ENCODE measurements at regions not wholly inside any gene's neighbourhood (a gene's known extent, or its start where the extent isn't known, plus 50 kb on each side); places are given as distances from the start of the nearest gene placed in this dataset.

- no peak overlapping the region for H2AFZ ChIP-seq (ENCODE audit: low read length)
Observed at GRCh38 chr10:3580565-3580964, 204.4 kb downstream of the KLF6 start.

GRCh38 chr10:3579845-3580244 lies 205.2 kb downstream of the KLF6 start:
- TF ChIP-seq CTCF (conservative IDR thresholded peaks at IDR 0.05; ENCODE audit: low read length), result no peak
- no peak for TF ChIP-seq EZH2phosphoT487 (IDR thresholded peaks at IDR 0.05; ENCODE audit: borderline replicate concordance)
- no peaks in the 10 kb centered on the region for H3K79me2 ChIP-seq (ENCODE audit: insufficient read depth, low read length)
- no peak overlapping the region for H3K4me2 ChIP-seq (ENCODE audit: low read depth, low read length, poor library complexity, severe bottlenecking)
- H3F3A ChIP-seq (ENCODE audit: low read depth), result no peaks in the 10 kb centered on the region
- H3K9me2 ChIP-seq (replicated peaks; ENCODE audit: low read depth, low read length), result no peaks in the 10 kb centered on the region
- no peaks in the 10 kb centered on the region for H3K9me3 ChIP-seq (ENCODE audit: insufficient read depth, low read depth, low read length)
- H3K27me3 ChIP-seq (ENCODE audit: insufficient read depth, low read length, poor library complexity, severe bottlenecking), result no peaks in the 10 kb centered on the region
- no peak overlapping the region for H3K4me3 ChIP-seq (ENCODE audit: low read length, poor library complexity, severe bottlenecking)
- no peaks in the 10 kb centered on the region for H4K20me1 ChIP-seq (ENCODE audit: insufficient read depth, low read length, poor library complexity, severe bottlenecking)
- no peak overlapping the region for H2AFZ ChIP-seq (ENCODE audit: low read length)
- no peaks in the 10 kb centered on the region for H3K4me1 ChIP-seq (ENCODE audit: insufficient read depth, low read length, poor library complexity, severe bottlenecking)
- no peaks in the 10 kb centered on the region for H3K36me3 ChIP-seq (ENCODE audit: insufficient read depth, low read length)
- no peak overlapping the region for H3K9ac ChIP-seq (ENCODE audit: low read depth, low read length, poor library complexity, severe bottlenecking)

More at GRCh38 chr10:3580565-3580964, 204.4 kb downstream of the KLF6 start:
- Histone ChIP-seq H3K9me2 (replicated peaks; ENCODE audit: low read depth, low read length) (no peaks in the 10 kb centered on the region), H3K4me1 (ENCODE audit: insufficient read depth, low read length, poor library complexity, severe bottlenecking) (no peaks in the 10 kb centered on the region), H3K4me3 (ENCODE audit: low read length, poor library complexity, severe bottlenecking) (no peak overlapping the region), H3K9ac (ENCODE audit: low read depth, low read length, poor library complexity, severe bottlenecking) (no peak overlapping the region), H3K27me3 (ENCODE audit: insufficient read depth, low read length, poor library complexity, severe bottlenecking) (no peaks in the 10 kb centered on the region), H4K20me1 (ENCODE audit: insufficient read depth, low read length, poor library complexity, severe bottlenecking) (no peaks in the 10 kb centered on the region), H3K79me2 (ENCODE audit: insufficient read depth, low read length) (no peaks in the 10 kb centered on the region), H3K4me2 (ENCODE audit: low read depth, low read length, poor library complexity, severe bottlenecking) (no peak overlapping the region), H3K36me3 (ENCODE audit: insufficient read depth, low read length) (no peaks in the 10 kb centered on the region), H3K9me3 (ENCODE audit: insufficient read depth, low read depth, low read length) (no peaks in the 10 kb centered on the region), H3F3A (ENCODE audit: low read depth) (no peaks in the 10 kb centered on the region)
- TF ChIP-seq CTCF (conservative IDR thresholded peaks at IDR 0.05; ENCODE audit: low read length) (no peak), EZH2phosphoT487 (IDR thresholded peaks at IDR 0.05; ENCODE audit: borderline replicate concordance) (no peak)

GRCh38 chr10:3578682-3579081 lies 206.3 kb downstream of the KLF6 start:
- no peak for TF ChIP-seq CTCF (conservative IDR thresholded peaks at IDR 0.05; ENCODE audit: low read length)
- TF ChIP-seq EZH2phosphoT487 (IDR thresholded peaks at IDR 0.05; ENCODE audit: borderline replicate concordance), result no peak
- Histone ChIP-seq H4K20me1 (ENCODE audit: insufficient read depth, low read length, poor library complexity, severe bottlenecking) (no peaks in the 10 kb centered on the region), H3K4me1 (ENCODE audit: insufficient read depth, low read length, poor library complexity, severe bottlenecking) (no peaks in the 10 kb centered on the region), H3K4me2 (ENCODE audit: low read depth, low read length, poor library complexity, severe bottlenecking) (no peak overlapping the region), H3K36me3 (ENCODE audit: insufficient read depth, low read length) (no peaks in the 10 kb centered on the region), H3K4me3 (ENCODE audit: low read length, poor library complexity, severe bottlenecking) (no peak overlapping the region), H3K9me2 (replicated peaks; ENCODE audit: low read depth, low read length) (no peaks in the 10 kb centered on the region), H3F3A (ENCODE audit: low read depth) (no peaks in the 10 kb centered on the region), H2AFZ (ENCODE audit: low read length) (no peak overlapping the region), H3K79me2 (ENCODE audit: insufficient read depth, low read length) (no peaks in the 10 kb centered on the region), H3K9ac (ENCODE audit: low read depth, low read length, poor library complexity, severe bottlenecking) (no peak overlapping the region), H3K9me3 (ENCODE audit: insufficient read depth, low read depth, low read length) (no peaks in the 10 kb centered on the region), H3K27me3 (ENCODE audit: insufficient read depth, low read length, poor library complexity, severe bottlenecking) (no peaks in the 10 kb centered on the region)
